ENCODE measurements at regions not wholly inside any gene's neighbourhood (a gene's known extent, or its start where the extent isn't known, plus 50 kb on each side); places are given as distances from the start of the nearest gene placed in this dataset.

GRCh38 chr3:178964551-178964950 lies 107.1 kb downstream of the ZMAT3 start:
- TF ChIP-seq CTCF (IDR thresholded peaks at IDR 0.05) (no peak), EP300 (IDR thresholded peaks at IDR 0.05; ENCODE audit: low read depth) (no peak), POLR2A (IDR thresholded peaks at IDR 0.05) (no peak)

All from transverse colon (tissue), 3 donors.